ENCODE measurements at regions not wholly inside any gene's neighbourhood (a gene's known extent, or its start where the extent isn't known, plus 50 kb on each side); places are given as distances from the start of the nearest gene placed in this dataset.

GRCh38 chr6:120924214-120924613 lies 410.1 kb downstream of the TBC1D32 start:
- no peak overlapping the region for H3K56ac ChIP-seq (ENCODE audit: extremely low read depth, insufficient read depth, low read length)
- H3K4ac ChIP-seq (ENCODE audit: low read depth, low read length): no peak overlapping the region
- H3K14ac ChIP-seq (replicated peaks; ENCODE audit: low read depth, low read length): no peak overlapping the region
- no peak overlapping the region for H2BK20ac ChIP-seq (ENCODE audit: low read depth, low read length)
- H2AFZ ChIP-seq (replicated peaks; ENCODE audit: low read length, poor library complexity): no peak overlapping the region
- no peak overlapping the region for H2AK9ac ChIP-seq (replicated peaks; ENCODE audit: low read depth, low read length, poor library complexity)
- no TSS peak for BruUV-seq (replicated peaks)
- no CpG with 5 or more reads among the region's 2 CpGs for WGBS, 2 experiments (ENCODE audit: extremely low coverage in 2 of 2, insufficient read length in 1 of 2)
- H3K23ac ChIP-seq (ENCODE audit: low read depth, low read length): no peak overlapping the region
- H3K27me3 ChIP-seq (ENCODE audit: control insufficient read depth, insufficient read depth, low read length): no peaks in the 10 kb centered on the region
- H4K5ac ChIP-seq (ENCODE audit: low read depth, low read length): no peak overlapping the region
- TF ChIP-seq USF2 (IDR thresholded peaks at IDR 0.05; ENCODE audit: low read depth, low read length) (no peak), RAD21 (IDR thresholded peaks at IDR 0.05; ENCODE audit: low read length) (no peak), BHLHE40 (IDR thresholded peaks at IDR 0.05; ENCODE audit: low read depth, low read length) (no peak), FOS (IDR thresholded peaks at IDR 0.05; ENCODE audit: low read depth, low read length) (no peak), RCOR1 (IDR thresholded peaks at IDR 0.05; ENCODE audit: insufficient replicate concordance, low read length) (no peak), CTCF (conservative IDR thresholded peaks at IDR 0.05; ENCODE audit: low read depth, low read length) (no peak), ELK1 (IDR thresholded peaks at IDR 0.05; ENCODE audit: borderline replicate concordance, low read depth, low read length) (no peak), CHD1 (IDR thresholded peaks at IDR 0.05; ENCODE audit: low read depth, low read length) (no peak), MAFK (IDR thresholded peaks at IDR 0.05; ENCODE audit: low read depth, low read length) (no peak)
- CTCF ChIA-PET: no interaction called here
- POLR2A ChIA-PET (ENCODE audit: unreplicated experiment): no interaction called here
- no peak overlapping the region for H4K91ac ChIP-seq (ENCODE audit: insufficient read depth, low read depth, low read length)
- H4K8ac ChIP-seq (ENCODE audit: low read depth in 2 of 2, low read length in 2 of 2): no peak overlapping the region
- no peak overlapping the region for H3K4me3 ChIP-seq (ENCODE audit: insufficient read depth, low read depth, low read length)
- no peaks in the 10 kb centered on the region for H3K9me1 ChIP-seq (ENCODE audit: insufficient read depth, low read length)
- no peak overlapping the region for H3K18ac ChIP-seq (ENCODE audit: low read depth, low read length)
- H3K9ac ChIP-seq (ENCODE audit: low read depth, low read length): no peak overlapping the region
- intact Hi-C loops (cut with micrococcal nuclease) (no loop called here), dilution Hi-C loops (cut with HindIII; ENCODE audit: low sequenced_read_pairs, unreplicated experiment) (no loop called here), in situ Hi-C loops (cut with MboI; ENCODE audit: low sequenced_read_pairs) (no loop called here)
- H3K9me3 ChIP-seq (ENCODE audit: control insufficient read depth, insufficient read depth, low read length): peaks cover 5% of the 10 kb centered on the region; the same call in 1 of the 2 replicates
- H3K79me1 ChIP-seq (ENCODE audit: low read depth in 1 of 2, low read length in 2 of 2): no peaks in the 10 kb centered on the region
- no peak overlapping the region for H2BK15ac ChIP-seq (ENCODE audit: low read depth, low read length)
- ATAC-seq (ENCODE audit: low read depth): no peak
- no peak overlapping the region for H3K4me2 ChIP-seq (ENCODE audit: low read depth, low read length)
- no peak overlapping the region for H3K27ac ChIP-seq (ENCODE audit: insufficient read depth, low read length)
- no peak for DNase-seq
- no peak overlapping the region for H2AK5ac ChIP-seq (ENCODE audit: low read depth, low read length)
- no peak overlapping the region for H2BK120ac ChIP-seq (ENCODE audit: low read depth, low read length)
- no peak overlapping the region for H2BK5ac ChIP-seq (ENCODE audit: low read depth, low read length, poor library complexity, severe bottlenecking)
- no peaks in the 10 kb centered on the region for H3K36me3 ChIP-seq (ENCODE audit: control insufficient read depth, insufficient read depth, low read length)
- no peaks in the 10 kb centered on the region for H4K20me1 ChIP-seq (ENCODE audit: insufficient read depth, low read length)
- H3K4me1 ChIP-seq (ENCODE audit: control insufficient read depth, insufficient read depth, low read length): no peaks in the 10 kb centered on the region

Data from IMR-90 (cell line).